ENCODE measurements at regions not wholly inside any gene's neighbourhood (a gene's known extent, or its start where the extent isn't known, plus 50 kb on each side); places are given as distances from the start of the nearest gene placed in this dataset.
A peak's percentile ranks its signal among the peaks of the same experiment; 100 is the strongest.

- H3K27me3 Mint-ChIP-seq (ENCODE audit: low read depth), result no peaks in the 10 kb centered on the region
- no peaks in the 10 kb centered on the region for H3K4me1 Mint-ChIP-seq
- no peak for DNase-seq (ENCODE audit: low spot score in 2 of 2, unreplicated experiment in 2 of 2)
- TF ChIP-seq CTCF (IDR thresholded peaks at IDR 0.05; ENCODE audit: unreplicated experiment), result no peak
- H3K27ac Mint-ChIP-seq, result no peak overlapping the region
- H3K4me3 Mint-ChIP-seq, result no peak overlapping the region
- no peaks in the 10 kb centered on the region for H3K36me3 Mint-ChIP-seq
- H3K9me3 Mint-ChIP-seq, result peaks cover 3% of the 10 kb centered on the region
These were observed 179.6 kb downstream of the TMA16 start for GRCh38 chr4:163673848-163674697.

- Mint-ChIP-seq H3K27me3 (ENCODE audit: low read depth) (peaks cover under 1% of the 10 kb centered on the region), H3K27ac (no peak overlapping the region), H3K36me3 (no peaks in the 10 kb centered on the region), H3K4me1 (no peaks in the 10 kb centered on the region), H3K9me3 (peaks cover 3% of the 10 kb centered on the region), H3K4me3 (no peak overlapping the region)
- no peak for TF ChIP-seq CTCF (IDR thresholded peaks at IDR 0.05; ENCODE audit: unreplicated experiment)
- no peak for DNase-seq (ENCODE audit: low spot score in 2 of 2, unreplicated experiment in 2 of 2)
These were observed 184.7 kb downstream of the TMA16 start for GRCh38 chr4:163679189-163679588.

GRCh38 chr4:163680386-163681098 is 186.1 kb downstream of the TMA16 start:
- H3K4me1 Mint-ChIP-seq, result no peaks in the 10 kb centered on the region

GRCh38 chr4:163681208-163681821 is 186.8 kb downstream of the TMA16 start:
- no peak overlapping the region for H3K4me3 Mint-ChIP-seq
- DNase-seq (ENCODE audit: low spot score in 2 of 2, unreplicated experiment in 2 of 2), result no peak
- no peaks in the 10 kb centered on the region for H3K36me3 Mint-ChIP-seq
- peaks cover 1% of the 10 kb centered on the region for H3K27me3 Mint-ChIP-seq (ENCODE audit: low read depth)
- H3K27ac Mint-ChIP-seq, result no peak overlapping the region
- H3K4me1 Mint-ChIP-seq, result no peaks in the 10 kb centered on the region
- peak; percentile 66 for TF ChIP-seq CTCF (IDR thresholded peaks at IDR 0.05; ENCODE audit: unreplicated experiment)
- H3K9me3 Mint-ChIP-seq, result peaks cover 3% of the 10 kb centered on the region

More at GRCh38 chr4:163680386-163681098, 186.1 kb downstream of the TMA16 start:
- TF ChIP-seq CTCF (IDR thresholded peaks at IDR 0.05; ENCODE audit: unreplicated experiment), result no peak
- H3K27me3 Mint-ChIP-seq (ENCODE audit: low read depth), result peaks cover 1% of the 10 kb centered on the region
- no peak for DNase-seq (ENCODE audit: low spot score in 2 of 2, unreplicated experiment in 2 of 2)
- H3K27ac Mint-ChIP-seq, result no peak overlapping the region
- H3K36me3 Mint-ChIP-seq, result no peaks in the 10 kb centered on the region
- peaks cover 3% of the 10 kb centered on the region for H3K9me3 Mint-ChIP-seq
- H3K4me3 Mint-ChIP-seq, result no peak overlapping the region

- no peaks in the 10 kb centered on the region for H3K36me3 Mint-ChIP-seq
- TF ChIP-seq CTCF (IDR thresholded peaks at IDR 0.05; ENCODE audit: unreplicated experiment), result no peak
- no peak for DNase-seq (ENCODE audit: low spot score in 2 of 2, unreplicated experiment in 2 of 2)
- H3K27me3 Mint-ChIP-seq (ENCODE audit: low read depth), result peaks cover 1% of the 10 kb centered on the region
- H3K4me1 Mint-ChIP-seq, result no peaks in the 10 kb centered on the region
- no peaks in the 10 kb centered on the region for H3K9me3 Mint-ChIP-seq
- H3K27ac Mint-ChIP-seq, result no peak overlapping the region
- H3K4me3 Mint-ChIP-seq, result no peak overlapping the region
These were observed 194.4 kb downstream of the TMA16 start for GRCh38 chr4:163688856-163689255.
